Cerebellar nuclear complex (tissue), 1 donor: ENCODE measurements at regions not wholly inside any gene's neighbourhood (a gene's known extent, or its start where the extent isn't known, plus 50 kb on each side); places are given as distances from the start of the nearest gene placed in this dataset.

Experiments used
- DNase-seq, 2 experiments: peaks; one replicate each; lab custom pipeline; 2025; lab: John Stamatoyannopoulos, UW

DNA sequence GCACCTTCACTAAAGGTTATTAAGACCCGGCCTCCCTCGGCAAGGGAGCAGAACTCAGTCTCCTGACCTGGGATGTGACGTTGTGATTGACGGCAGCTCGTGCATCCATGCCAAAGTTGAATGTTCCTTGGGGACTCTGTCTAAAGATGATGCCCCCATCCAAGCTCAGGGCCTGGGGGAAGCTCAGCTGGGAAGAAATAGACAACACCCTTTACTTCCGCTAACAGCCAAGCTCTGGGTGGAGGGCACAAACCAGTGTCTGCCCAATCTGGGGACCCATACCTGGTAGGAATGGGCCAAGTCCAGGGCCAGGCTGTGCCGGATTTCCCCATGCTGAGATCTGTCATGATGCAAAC is 95.4 kb downstream of the RMI2 start:
- no peak for DNase-seq

DNA sequence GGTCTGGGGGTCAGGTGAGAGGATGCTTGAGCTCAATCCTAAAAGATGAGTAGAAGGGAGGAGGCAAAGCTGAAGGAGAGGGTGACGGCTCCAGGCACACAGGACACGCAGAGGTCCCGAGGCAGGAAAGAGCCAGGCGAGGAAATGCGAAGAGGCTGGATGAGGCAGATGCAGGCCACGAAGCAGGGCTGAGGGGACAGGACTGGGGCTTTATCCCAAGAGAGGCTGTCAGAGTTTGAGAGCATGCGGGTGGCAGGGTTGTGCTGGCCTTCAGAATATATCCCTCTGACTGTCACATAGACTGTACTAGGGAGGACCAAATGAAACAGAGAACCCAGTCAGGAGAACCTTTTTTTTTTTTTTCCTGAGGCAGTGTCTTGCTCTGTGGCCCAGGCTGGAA is 100.2 kb downstream of the RMI2 start:
- no peak for DNase-seq

DNA sequence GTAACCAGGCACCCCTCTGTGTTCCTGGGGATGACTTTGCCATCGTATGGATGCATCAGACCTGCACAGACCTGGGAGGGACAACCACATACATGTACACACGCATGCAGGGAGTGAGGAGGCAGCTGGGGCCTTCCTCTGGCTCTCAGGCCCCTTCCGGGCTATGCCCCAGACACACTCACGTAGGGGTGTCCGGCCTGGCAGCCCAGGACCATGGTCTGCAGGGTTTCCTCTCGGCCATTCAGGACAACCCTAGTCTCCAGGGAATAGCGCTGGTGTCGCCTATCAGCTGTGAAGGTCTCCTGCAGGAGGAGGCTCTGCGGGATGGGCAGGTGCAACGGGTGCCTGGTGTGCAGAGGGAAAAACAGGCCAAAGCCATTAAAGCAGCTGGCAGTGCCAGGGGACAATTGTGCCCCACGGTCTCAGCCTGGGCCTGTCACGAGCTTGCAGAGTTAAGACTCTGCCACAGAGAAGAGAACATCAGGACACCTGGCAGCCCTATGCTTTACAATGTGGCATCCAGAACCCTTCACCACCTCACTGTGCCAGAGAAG is 101.4 kb downstream of the RMI2 start:
- DNase-seq: no peak

DNA sequence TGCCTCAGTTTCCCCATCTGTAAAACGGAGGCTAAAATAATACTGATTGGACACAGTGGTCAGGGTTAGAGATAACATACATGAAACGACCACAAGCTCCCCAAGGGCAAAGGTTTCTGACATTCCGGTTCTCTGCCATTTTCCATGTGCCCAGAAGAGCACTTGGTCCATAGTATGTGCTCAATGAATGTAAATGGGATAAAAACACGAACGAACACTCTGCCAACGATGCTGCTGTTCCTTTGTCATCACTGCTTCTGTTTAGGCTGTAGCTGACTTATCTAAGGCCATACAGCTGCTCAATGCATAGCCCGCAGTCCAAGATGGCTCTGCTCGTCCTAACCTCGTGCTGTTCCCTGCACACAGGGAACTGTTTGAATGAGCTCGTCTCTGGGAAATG is 102.0 kb downstream of the RMI2 start:
- DNase-seq: no peak

DNA sequence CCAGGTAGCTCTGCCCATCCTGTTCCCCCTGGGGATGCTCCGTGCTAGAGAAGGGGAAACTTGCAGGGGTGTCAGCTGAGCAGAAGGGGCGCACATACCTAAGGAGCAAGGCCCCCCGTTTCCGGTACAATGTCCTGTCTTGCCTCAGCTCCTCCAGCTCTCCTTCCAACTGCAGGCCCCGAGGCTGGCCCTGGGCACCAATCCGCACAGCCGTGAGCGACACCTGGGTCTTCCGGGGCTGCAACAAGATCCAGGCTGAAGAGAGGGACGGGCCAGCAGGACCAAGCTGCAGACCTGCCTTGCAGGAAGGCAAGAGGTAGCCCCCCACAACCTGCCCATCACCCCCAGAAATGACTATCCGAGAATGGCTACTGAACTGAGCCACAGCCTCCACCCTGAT is 102.6 kb downstream of the RMI2 start:
- DNase-seq: no peak

DNA sequence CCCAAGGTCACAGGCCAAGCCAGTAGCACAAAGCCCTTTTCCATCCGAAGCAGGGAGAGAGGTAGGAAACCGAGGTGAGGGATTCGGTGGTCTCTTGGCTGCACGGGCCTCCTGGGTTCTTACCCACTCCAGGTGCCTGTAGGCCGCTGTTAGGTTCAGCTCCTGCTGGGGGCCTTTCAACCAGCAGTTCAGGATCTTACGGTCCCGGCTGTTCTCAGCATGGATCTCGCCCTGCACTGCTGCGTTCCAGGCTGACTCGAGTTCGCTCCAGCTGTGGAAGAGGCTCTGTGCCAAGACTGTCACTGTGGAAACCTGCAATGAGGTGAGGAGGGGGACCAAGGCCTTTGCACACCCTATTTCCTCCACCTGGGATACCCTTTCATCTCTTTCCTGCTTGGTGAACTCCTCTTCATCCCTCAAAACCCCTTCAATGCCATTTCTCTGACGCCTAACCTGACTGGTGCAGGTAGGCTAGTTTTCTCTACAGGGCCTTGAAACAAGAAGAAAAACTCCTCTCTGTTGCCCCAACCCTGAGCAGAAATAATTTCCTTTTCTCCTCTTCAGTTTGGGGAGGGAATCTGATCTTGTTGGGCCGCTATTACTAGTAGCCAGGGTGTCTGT is 103.6 kb downstream of the RMI2 start:
- DNase-seq: no peak

DNA sequence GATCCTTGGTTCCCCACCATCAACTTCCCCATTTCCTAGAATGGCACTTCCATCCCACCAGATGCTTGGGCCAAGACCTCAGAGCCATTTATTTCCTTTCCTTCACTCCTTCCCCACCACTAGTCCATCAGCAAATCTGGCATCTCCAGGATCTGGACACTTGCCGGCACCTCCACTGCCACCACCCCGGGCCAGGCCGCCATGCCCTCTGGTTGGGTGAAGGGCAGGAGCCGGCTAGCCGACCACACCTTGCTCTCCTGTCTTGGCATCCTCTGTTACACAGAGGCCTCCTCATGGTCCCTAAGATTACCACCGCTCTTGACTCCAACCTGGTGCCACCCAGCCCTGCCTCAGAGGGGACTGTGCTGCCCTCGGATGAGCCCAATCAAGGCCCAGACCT is 104.5 kb downstream of the RMI2 start:
- no peak for DNase-seq

DNA sequence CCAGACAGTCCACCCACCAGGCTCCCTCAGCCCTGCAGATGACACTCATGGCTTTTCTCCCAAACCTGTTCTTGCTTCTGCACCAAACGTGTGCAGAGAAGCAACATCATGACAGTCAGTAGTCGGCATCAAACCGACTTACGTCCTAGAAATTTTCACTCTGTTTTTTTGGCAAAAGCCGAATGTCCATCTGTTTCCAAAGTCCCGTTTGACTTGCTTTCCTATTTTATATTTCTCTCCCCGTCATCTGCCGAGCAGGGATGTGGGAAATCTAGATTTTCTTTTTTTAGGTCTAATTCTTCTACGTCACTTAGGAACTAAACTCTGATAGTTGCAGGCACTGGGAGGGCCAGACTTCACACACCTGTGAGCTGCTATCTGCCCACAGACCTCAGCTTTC is 104.9 kb downstream of the RMI2 start:
- no peak for DNase-seq

DNA sequence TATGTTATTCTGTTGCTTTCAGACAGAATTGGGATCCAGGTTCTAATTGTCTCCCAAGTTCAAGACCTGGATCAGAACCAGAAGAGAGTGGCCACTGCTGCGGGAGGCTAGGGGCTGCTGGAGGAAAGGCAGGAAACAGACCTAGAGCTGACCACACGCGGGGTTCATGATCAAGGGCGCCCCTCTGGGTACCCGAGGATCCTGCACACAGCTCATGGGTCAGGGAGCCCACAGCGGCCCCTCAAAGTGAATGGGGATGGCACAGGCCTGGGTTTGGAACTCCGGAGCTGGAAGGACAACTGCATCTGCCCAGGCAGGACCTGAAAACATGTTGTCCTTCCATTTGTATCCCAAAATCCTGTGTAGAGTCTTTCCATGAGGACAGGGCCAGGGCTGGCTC is 107.0 kb downstream of the RMI2 start:
- DNase-seq: no peak

DNA sequence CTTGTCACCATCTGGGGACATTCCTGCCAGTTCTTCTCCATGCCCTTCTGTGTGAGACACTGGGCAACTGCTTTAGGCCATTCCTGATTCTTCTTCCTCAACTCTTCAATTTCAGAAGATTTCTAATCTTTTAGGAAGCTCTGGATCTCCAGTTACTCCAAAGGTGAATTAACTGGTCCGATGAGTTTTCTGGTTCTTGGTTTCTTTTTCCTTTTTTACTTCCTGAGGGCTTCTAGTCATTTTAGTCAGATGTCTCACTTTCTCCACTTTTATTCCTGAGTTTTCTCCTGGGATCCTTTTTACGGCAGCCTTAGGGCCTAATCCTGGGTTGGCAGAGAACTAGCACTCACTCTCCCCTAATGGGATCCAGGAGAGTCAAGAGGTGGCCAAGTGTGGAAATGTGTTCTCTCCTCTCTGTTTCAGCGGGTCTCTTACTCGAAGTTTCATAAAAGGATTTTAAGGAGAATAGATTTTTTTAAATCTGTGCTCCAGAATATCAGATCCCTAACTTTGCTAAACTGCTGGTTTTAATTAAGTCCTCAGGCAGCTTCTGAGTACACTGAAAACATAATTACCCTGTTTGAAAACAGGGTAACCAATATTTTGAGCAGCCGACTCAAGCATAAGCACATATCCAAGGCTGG is 107.6 kb downstream of the RMI2 start:
- DNase-seq: no peak

DNA sequence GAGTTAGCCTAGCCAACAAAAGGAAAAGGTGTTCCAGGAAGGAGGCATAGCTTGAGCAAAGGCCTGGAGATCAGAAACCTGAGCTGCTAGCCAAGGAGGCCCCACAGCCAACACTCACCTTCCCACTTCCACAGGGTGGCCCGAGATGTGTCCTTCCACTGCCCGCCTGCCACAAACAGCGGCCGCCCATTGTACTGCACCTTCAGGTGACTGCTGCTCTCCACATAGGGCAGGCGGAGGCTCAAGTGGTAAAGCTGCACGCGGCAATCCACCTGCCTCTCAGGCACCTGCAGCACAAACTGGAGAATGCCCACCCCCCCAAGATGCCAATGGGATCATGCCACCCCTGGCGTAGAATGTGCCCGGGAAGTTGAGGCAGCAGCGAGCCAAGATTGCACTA is 111.5 kb downstream of the RMI2 start:
- DNase-seq: no peak

DNA sequence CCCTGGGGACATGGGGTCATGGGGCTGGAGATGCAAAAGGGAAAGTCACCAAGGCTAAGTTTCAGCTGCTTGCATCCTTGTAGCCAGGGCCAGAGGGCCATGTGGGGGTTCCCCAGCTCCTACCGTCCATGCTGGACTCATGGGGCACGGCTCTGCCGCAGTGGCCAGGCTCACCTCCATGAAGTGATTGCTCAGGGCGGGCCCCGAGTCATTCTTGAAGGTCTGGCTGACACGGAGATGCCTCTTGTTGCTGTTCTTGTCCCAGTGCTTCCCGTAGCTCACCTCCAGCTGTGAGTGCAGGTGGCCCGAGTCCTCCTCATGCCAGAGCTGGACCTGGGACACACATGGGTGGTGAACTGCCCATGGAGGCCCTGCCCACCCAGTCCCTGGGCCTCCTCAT is 114.5 kb downstream of the RMI2 start:
- no peak for DNase-seq

DNA sequence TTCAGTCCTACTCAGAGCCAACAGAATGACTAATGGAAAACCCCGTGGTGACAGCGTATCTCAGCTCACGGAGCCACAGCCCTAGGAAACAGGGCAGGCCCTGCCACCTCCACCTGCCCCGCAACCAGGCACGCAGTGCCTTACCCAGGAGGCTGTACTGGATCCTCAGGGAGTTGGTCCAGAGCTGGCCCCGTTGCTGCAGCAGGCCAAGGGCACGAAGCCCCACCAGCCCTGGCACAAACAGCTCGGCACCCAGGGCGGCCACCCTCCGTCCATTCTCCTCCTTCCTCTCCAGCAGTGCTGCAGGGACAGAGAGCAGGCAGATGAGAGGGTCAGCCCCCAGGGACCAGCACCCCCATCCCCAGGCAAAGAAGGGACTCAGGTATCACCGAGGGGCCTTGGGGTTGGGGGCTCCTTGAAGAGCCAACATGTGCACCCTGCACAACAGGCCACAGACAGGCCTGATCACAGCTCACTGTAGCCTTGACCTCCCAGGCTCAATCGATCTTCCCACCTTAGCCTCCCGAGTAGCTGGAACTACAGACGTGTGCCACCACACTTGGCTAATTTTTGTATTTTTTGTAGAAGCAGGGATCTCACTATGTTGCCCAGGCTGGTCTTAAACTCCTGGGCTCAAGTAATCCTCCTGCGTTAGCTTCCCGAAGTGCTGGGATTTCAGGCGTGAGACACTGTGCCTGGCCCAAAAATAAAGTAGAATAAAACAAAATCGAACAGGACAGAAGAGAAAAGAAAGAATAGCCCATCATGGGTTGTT is 115.7 kb downstream of the RMI2 start:
- no peak for DNase-seq

DNA sequence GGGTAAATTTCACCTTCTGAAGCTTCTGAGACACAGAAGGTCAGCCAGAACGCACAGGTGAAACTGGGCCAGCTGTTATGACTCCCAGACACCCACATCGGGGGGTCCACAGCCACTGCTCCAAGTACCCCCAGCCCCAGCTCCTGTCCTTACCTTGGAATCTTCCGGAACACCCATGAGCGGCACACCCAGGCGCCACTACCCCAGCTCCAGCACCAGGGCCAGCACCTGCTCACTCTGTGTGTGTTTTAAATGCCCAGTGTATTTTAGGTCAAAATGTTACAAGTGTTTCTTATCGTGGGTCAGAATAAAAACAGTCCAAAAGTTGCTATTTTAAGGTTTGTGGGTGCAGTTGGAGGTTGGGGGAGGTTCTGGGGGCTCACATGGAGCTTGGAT is 116.3 kb downstream of the RMI2 start:
- DNase-seq: no peak

DNA sequence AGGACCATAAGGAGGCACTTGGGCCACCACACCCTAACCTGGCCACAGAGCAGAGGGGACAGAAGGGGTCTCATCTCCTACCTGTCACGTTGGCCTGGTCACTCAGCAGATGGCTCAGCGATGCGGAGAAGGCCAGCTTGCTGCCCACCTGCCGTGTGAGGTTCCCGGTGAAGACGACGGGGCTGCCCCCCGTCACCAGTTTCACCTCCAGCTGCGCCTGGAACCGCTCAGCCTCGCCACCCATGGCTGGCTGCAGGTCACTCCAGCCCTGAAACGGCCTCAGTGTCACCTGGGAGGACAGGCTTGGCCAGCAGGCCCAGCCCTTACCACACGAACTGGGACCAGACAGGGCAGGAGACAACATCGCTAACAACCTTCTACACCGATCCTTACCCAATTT is 116.8 kb downstream of the RMI2 start:
- DNase-seq: no peak

DNA sequence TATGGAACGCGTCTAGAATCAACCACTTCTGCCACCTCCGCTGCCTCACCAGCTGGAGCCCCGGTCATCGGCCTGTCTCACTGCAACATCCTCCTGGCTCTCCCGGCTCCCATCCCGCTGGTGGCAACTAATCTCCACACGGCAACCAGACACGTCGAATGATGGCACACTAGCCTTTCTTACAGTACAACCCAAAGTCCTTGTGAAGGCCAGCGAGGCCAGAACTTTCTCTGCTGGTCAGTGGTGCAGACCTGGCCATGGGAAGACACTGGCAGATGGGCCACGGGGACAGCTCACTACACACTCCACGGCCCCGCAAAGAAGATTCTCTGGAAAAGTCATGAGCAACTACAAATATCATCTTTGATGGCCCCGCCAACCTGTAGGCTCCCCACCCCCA is 117.6 kb downstream of the RMI2 start:
- no peak for DNase-seq

DNA sequence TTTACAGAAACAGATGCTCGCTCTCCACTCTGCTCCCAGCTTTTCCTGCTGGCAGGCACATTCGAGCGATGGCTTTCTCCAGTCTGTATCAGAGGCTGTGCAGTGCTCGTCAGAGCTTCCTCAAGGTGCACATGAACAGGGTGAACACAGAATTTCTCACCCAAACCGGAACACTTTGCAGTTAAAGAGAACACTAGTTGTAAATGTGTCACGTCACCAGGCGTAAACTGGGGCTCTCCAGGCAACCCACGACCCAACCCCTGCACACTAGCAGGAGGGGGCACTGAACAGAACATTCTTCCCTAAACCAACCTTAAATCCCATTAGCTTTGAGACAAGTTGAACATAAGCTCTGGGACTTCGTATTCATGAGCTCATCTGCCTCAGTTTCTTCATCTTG is 119.0 kb downstream of the RMI2 start:
- DNase-seq: no peak

DNA sequence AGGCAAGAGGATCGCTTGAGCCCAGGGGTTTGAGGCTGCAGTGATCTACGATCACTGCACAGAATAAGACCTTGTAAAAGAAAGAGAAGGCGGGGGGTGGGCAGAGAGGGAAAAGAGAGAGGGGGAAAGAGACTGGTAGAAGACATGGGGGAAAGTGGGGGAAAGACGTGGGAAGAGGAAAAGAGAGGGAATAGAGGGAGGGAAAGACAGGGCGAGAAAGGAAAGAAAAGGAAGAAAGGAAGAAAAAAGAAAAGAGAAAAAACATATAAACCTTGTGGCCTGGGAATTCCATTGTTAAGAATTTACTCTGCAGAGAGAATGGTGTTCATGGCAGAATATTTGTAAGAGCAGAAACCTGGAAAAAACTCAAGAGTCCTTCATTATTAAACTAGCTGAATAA is 120.4 kb downstream of the RMI2 start:
- DNase-seq: no peak

DNA sequence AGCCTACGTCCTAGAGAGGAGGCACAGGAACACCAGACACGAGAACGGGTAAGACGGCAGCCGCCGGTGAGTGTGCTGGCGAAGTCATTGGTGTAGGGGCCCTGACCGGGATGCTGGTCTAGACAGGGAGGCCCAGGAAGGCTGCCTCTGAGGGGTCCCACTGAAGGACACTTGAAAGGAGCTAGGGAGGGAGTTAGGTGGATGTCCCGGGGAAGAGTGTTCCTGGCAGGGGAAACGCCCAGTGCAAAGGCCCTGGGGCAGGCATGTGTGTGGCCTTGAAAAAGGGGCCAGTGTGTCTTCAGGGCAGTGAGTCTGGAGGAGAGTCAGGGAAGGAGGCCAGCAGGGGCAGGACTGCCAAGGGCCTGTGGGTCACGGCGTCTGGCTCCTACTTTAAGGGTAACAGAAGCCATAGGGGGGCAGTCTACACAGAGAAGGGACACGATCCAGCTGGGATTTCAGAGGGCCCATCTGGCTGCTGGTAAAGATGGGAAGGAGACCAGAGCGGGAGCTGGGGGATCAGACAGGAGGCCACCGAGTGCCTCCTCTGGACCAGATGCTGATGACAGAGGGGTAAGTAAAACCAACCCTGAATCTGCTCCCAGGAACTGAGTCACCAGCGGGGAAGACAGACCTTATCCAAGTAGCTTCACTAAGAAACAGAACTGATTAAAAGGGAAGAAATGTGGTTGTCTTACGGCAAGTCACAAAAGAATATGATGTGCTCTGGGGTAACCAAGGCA is 115.9 kb downstream of the LITAF start:
- DNase-seq: no peak

DNA sequence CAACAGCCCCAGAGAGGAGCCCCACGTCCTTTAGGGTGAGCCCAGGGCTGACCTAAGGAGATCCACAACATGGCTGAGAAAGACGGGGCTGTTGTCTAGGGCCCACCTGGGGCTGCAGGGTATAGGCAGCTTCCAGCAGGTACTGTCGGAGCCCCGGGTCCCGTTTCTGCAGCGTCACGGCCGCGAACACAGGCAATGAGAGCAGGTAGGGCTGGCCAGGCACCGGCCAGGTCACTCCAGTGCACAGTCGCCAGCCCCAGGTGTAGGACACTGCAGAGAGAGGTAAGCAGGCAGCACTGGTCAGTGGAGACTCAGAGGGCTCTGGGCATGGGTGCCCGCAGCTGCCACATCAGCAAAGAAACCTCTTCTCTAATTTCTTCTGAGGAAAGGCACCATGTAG is 115.2 kb downstream of the LITAF start:
- no peak for DNase-seq

DNA sequence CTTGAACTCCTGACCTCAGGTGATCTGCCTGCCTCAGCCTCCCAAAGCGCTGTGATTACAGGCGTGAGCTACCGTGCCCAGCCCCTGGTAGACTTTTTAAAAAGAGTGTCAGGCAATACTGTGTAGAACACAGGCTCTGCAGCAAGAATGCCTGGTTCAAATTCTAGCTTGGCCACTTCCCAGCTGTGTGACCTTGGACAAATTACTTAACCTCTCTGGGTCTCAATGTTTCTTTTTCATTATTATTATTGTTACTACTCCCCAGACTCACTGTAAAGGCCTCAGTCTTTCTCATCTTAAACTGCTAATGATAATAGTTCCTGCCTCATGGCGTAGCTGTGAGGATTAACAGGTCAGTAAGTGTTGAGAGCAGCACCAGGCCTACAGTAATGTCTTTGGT is 114.3 kb downstream of the LITAF start:
- DNase-seq: no peak

DNA sequence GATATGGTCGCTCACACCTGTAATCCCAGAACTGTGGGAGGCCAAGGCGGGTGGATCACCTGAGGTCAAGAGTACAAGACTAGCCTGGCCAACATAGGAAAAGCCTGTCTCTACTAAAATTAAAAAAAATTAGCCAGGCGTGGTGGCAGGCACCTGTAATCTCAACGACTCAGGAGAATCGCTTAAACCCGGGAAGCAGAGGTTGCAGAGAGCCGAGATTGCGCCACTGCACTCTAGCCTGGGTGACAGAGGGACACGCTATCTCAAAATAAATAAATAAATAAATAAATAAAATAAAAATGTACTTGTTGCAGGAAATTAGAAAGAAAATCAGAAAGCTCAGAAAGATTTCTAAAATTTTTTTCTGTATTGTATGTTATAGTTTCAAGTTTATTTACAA is 113.9 kb downstream of the LITAF start:
- no peak for DNase-seq

DNA sequence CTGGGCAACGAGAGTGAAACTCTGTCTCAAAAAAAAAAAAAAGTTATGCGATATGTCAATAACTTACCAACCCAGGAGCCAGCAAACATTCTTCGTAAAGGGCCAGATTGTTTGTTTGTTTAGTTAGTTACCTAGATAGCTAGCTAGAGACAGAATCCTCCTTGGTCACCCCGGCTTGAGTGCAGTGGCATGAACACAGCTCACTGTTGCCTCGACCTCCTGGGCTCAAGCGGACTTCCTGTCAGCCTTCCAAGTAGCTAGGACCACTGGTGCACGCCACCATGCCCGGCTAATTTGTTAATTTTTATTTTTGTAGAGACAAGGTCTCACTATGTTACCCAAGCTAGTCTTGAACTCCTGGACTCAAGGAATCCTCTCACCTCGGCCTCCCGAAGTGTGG is 113.0 kb downstream of the LITAF start:
- no peak for DNase-seq
